PC-3 (cell line): ENCODE measurements at regions not wholly inside any gene's neighbourhood (a gene's known extent, or its start where the extent isn't known, plus 50 kb on each side); places are given as distances from the start of the nearest gene placed in this dataset.

Source experiments
- ATAC-seq: fragments of 200-7000 bp; cut with Tn5 transposase; 2 replicates; pipeline ENCODE4 v1.9.1; 2020; ENCODE audit warnings: mild to moderate bottlenecking, moderate library complexity
- BruUV-seq: library from RNA; stranded (reverse); fragments of 400-500 nt; replicated peaks from 2 replicates; lab custom pipeline; 2021; lab: Mats Ljungman, UMichigan
- CTCF ChIA-PET: fragments of 300-600 bp; sonication (Branson Sonifier 250); formaldehyde crosslinking; loops from one replicate; lab custom pipeline; 2022; ENCODE audit warnings: antibody characterized with exemption; lab: Charles Lee
- POLR2A ChIA-PET: fragments of 300-600 bp; sonication (Branson Sonifier 250); formaldehyde crosslinking; loops from one replicate; lab custom pipeline; 2022; ENCODE audit warnings: antibody characterized with exemption; ENCODE audit not compliant: unreplicated experiment; lab: Charles Lee
- DNase-seq: peaks from one replicate; pipeline ENCODE4 v3.0.0-alpha.2; 2015
- H2AFZ ChIP-seq: fragments of 300-600 bp; sonication (generic); 2 replicates; pipeline ENCODE4 v1.6.0; 2016; ENCODE audit warnings: antibody characterized with exemption, low read length
- H3F3A ChIP-seq: fragments of 300-600 bp; sonication (generic); one replicate; pipeline ENCODE4 v1.6.0; 2017; ENCODE audit warnings: antibody characterized with exemption, low read length, control low read depth, mild to moderate bottlenecking; ENCODE audit not compliant: unreplicated experiment
- H3K27ac ChIP-seq: fragments of 300-600 bp; sonication (generic); 2 replicates; pipeline ENCODE4 v1.5.1; 2016; ENCODE audit warnings: mild to moderate bottlenecking, low read length
- H3K27me3 ChIP-seq: fragments of 300-600 bp; sonication (generic); 2 replicates; pipeline ENCODE4 v1.6.1; 2016; ENCODE audit warnings: low read length, mixed read lengths
- H3K36me3 ChIP-seq: fragments of 300-600 bp; sonication (generic); 2 replicates; pipeline ENCODE4 v1.6.1; 2016; ENCODE audit warnings: low read depth, mixed run types, low read length, mixed read lengths
- H3K4me1 ChIP-seq: fragments of 300-600 bp; sonication (generic); 2 replicates; pipeline ENCODE4 v1.5.1; 2016; ENCODE audit warnings: low read length; ENCODE audit not compliant: insufficient read depth
- H3K4me2 ChIP-seq: fragments of 300-600 bp; sonication (generic); 2 replicates; pipeline ENCODE4 v1.6.0; 2016; ENCODE audit warnings: low read length
- H3K4me3 ChIP-seq: fragments of 300-600 bp; sonication (generic); 2 replicates; pipeline ENCODE4 v1.5.1; 2016; ENCODE audit warnings: mild to moderate bottlenecking, low read length, mixed read lengths
- H3K79me2 ChIP-seq: fragments of 300-600 bp; sonication (generic); 2 replicates; pipeline ENCODE4 v1.6.1; 2017; ENCODE audit warnings: low read length, mixed read lengths
- H3K9ac ChIP-seq: fragments of 300-600 bp; sonication (generic); 2 replicates; pipeline ENCODE4 v1.6.0; 2016; ENCODE audit warnings: mild to moderate bottlenecking, low read length
- H3K9me2 ChIP-seq: fragments of 300-600 bp; sonication (generic); replicated peaks from 2 replicates; pipeline ENCODE4 v1.6.1; 2016; ENCODE audit warnings: mixed run types, low read length, mixed read lengths
- H3K9me3 ChIP-seq: fragments of 300-600 bp; sonication (generic); 2 replicates; pipeline ENCODE4 v1.6.1; 2016; ENCODE audit warnings: low read length, mixed read lengths
- H4K20me1 ChIP-seq: fragments of 300-600 bp; sonication (generic); 2 replicates; pipeline ENCODE4 v1.6.1; 2016; ENCODE audit warnings: low read length, mixed read lengths
- CTCF ChIP-seq: fragments of 300-600 bp; sonication (generic); conservative IDR thresholded peaks from 2 replicates; pipeline ENCODE4 v1.5.1; 2017; ENCODE audit warnings: antibody characterized with exemption, low read depth, mild to moderate bottlenecking, low read length
- EZH2 ChIP-seq: fragments of 300-600 bp; sonication (generic); IDR thresholded peaks from one replicate; pipeline ENCODE4 v1.6.1; 2017; ENCODE audit warnings: antibody characterized with exemption, mild to moderate bottlenecking, low read length; ENCODE audit not compliant: unreplicated experiment
- EZH2phosphoT487 ChIP-seq: fragments of 300-600 bp; sonication (generic); IDR thresholded peaks from 2 replicates; pipeline ENCODE4 v1.6.1; 2018; ENCODE audit warnings: mild to moderate bottlenecking, antibody characterized with exemption, low read length, borderline replicate concordance
- intact Hi-C: fragments of 100-400 bp; cut with micrococcal nuclease; formaldehyde crosslinking; loops from 2 replicates; pipeline ENCODE4 v1.9.0; 2023

- intact Hi-C loops: no loop called here
- H2AFZ ChIP-seq: no peak overlapping the region
- POLR2A ChIA-PET: no interaction called here
These were observed 71.3 kb upstream of the PGRMC2 start for GRCh38 chr4:128358913-128359279.

GRCh38 chr4:128358231-128358912, 70.8 kb upstream of the PGRMC2 start:
- no peaks in the 10 kb centered on the region for H3K27me3 ChIP-seq
- no peak overlapping the region for H3K9ac ChIP-seq
- no peaks in the 10 kb centered on the region for H3K9me3 ChIP-seq
- no peak overlapping the region for H3K4me3 ChIP-seq
- H3K79me2 ChIP-seq: no peaks in the 10 kb centered on the region
- DNase-seq: no peak
- no peaks in the 10 kb centered on the region for H3K9me2 ChIP-seq
- H3K4me1 ChIP-seq: peaks cover 13% of the 10 kb centered on the region
- H3K4me2 ChIP-seq: no peak overlapping the region
- no peaks in the 10 kb centered on the region for H4K20me1 ChIP-seq
- no TSS peak for BruUV-seq
- H2AFZ ChIP-seq: no peak overlapping the region
- POLR2A ChIA-PET: no interaction called here
- TF ChIP-seq CTCF (no peak), EZH2phosphoT487 (no peak), EZH2 (no peak)
- CTCF ChIA-PET: no interaction called here
- no peaks in the 10 kb centered on the region for H3F3A ChIP-seq
- H3K27ac ChIP-seq: no peak overlapping the region
- intact Hi-C loops: no loop called here
- ATAC-seq: no peak
- no peaks in the 10 kb centered on the region for H3K36me3 ChIP-seq

More at GRCh38 chr4:128358913-128359279, 71.3 kb upstream of the PGRMC2 start:
- Histone ChIP-seq H3K9ac (no peak overlapping the region), H3K4me3 (no peak overlapping the region), H3K9me3 (no peaks in the 10 kb centered on the region), H3K27ac (no peak overlapping the region), H3K9me2 (no peaks in the 10 kb centered on the region), H3K79me2 (no peaks in the 10 kb centered on the region), H3K27me3 (no peaks in the 10 kb centered on the region), H3K4me2 (no peak overlapping the region), H3F3A (no peaks in the 10 kb centered on the region), H3K36me3 (no peaks in the 10 kb centered on the region), H3K4me1 (peaks cover 11% of the 10 kb centered on the region), H4K20me1 (no peaks in the 10 kb centered on the region)
- CTCF ChIA-PET: no interaction called here
- no peak for TF ChIP-seq CTCF
- TF ChIP-seq EZH2: no peak
- no peak for TF ChIP-seq EZH2phosphoT487
- no peak for DNase-seq
- ATAC-seq: no peak
- BruUV-seq: no TSS peak

GRCh38 chr4:128357286-128357685, 69.7 kb upstream of the PGRMC2 start:
- H3K9ac ChIP-seq: no peak overlapping the region
- intact Hi-C loops: no loop called here

More at GRCh38 chr4:128357286-128357685, 69.7 kb upstream of the PGRMC2 start:
- no TSS peak for BruUV-seq
- H3K27me3 ChIP-seq: no peaks in the 10 kb centered on the region
- no peak overlapping the region for H3K4me3 ChIP-seq
- no peak overlapping the region for H2AFZ ChIP-seq
- H3K27ac ChIP-seq: no peak overlapping the region
- no peaks in the 10 kb centered on the region for H3K9me2 ChIP-seq
- no peaks in the 10 kb centered on the region for H3K79me2 ChIP-seq
- POLR2A ChIA-PET: no interaction called here
- no peaks in the 10 kb centered on the region for H4K20me1 ChIP-seq
- DNase-seq (no peak), ATAC-seq (no peak)
- H3K36me3 ChIP-seq: no peaks in the 10 kb centered on the region
- H3F3A ChIP-seq: no peaks in the 10 kb centered on the region
- peaks cover 13% of the 10 kb centered on the region for H3K4me1 ChIP-seq
- no peak overlapping the region for H3K4me2 ChIP-seq
- TF ChIP-seq CTCF (no peak), EZH2 (no peak), EZH2phosphoT487 (no peak)
- H3K9me3 ChIP-seq: no peaks in the 10 kb centered on the region
- CTCF ChIA-PET: no interaction called here
